CD14-positive monocyte (primary cell): ENCODE measurements at regions not wholly inside any gene's neighbourhood (a gene's known extent, or its start where the extent isn't known, plus 50 kb on each side); places are given as distances from the start of the nearest gene placed in this dataset.

ENCODE experiments used
- DNase-seq, 3 donors: peaks; one replicate each; pipeline ENCODE4 v3.0.0-alpha.2; 2011 to 2022
- H2AFZ ChIP-seq: 2 replicates; pipeline ENCODE4 v1.6.0; 2012; ENCODE audit warnings: mild to moderate bottlenecking, low read depth, low read length, inconsistent platforms; ENCODE audit not compliant: insufficient read depth, poor library complexity, severe bottlenecking
- H3K27ac ChIP-seq, 2 donors: 1 replicate in 1 of 2; 2 replicates in 1 of 2; pipeline ENCODE4 v1.5.1; 2012 to 2013; ENCODE audit warnings: low read length in 2 of 2, control low read depth in 1 of 2, inconsistent platforms in 1 of 2, low read depth in 1 of 2, mild to moderate bottlenecking in 1 of 2
- H3K27me3 ChIP-seq, 2 donors: one replicate each; pipeline versions ENCODE4 v1.6.0 to v1.6.1; 2011 to 2013; ENCODE audit warnings: low read length in 2 of 2; ENCODE audit not compliant: control insufficient read depth in 2 of 2, insufficient read depth in 2 of 2
- H3K36me3 ChIP-seq, 2 donors: replicated peaks in 1 of 2; 1 replicate in 1 of 2; 2 replicates in 1 of 2; pipeline versions ENCODE4 v1.5.1 to v1.6.1; 2012 to 2013; ENCODE audit warnings: low read length in 2 of 2, control low read depth in 1 of 2, inconsistent platforms in 1 of 2, mild to moderate bottlenecking in 1 of 2; ENCODE audit not compliant: insufficient read depth in 2 of 2, control insufficient read depth in 1 of 2
- H3K4me1 ChIP-seq, 2 donors: 1 replicate in 1 of 2; 2 replicates in 1 of 2; pipeline versions ENCODE4 v1.5.1 to v1.6.1; 2012 to 2013; ENCODE audit warnings: low read length in 2 of 2, control low read depth in 1 of 2, inconsistent platforms in 1 of 2, mild to moderate bottlenecking in 1 of 2, moderate library complexity in 1 of 2; ENCODE audit not compliant: insufficient read depth in 2 of 2, control insufficient read depth in 1 of 2
- H3K4me2 ChIP-seq: replicated peaks from 2 replicates; pipeline ENCODE3; 2012; ENCODE audit warnings: low read length, moderate library complexity, mild to moderate bottlenecking; ENCODE audit not compliant: poor library complexity, severe bottlenecking; ENCODE audit errors: extremely low read depth
- H3K4me3 ChIP-seq, 3 experiments: fragments of 200-600 bp in 1 of 3; sonication (generic) in 1 of 3; replicated peaks in 1 of 3; 1 replicate in 2 of 3; 2 replicates in 1 of 3; pipeline ENCODE4 v1.5.1; 2011 to 2013; ENCODE audit warnings: low read length in 3 of 3, mild to moderate bottlenecking in 3 of 3, control low read depth in 2 of 3, low read depth in 2 of 3, inconsistent platforms in 1 of 3, moderate library complexity in 1 of 3
- H3K79me2 ChIP-seq: 2 replicates; pipeline ENCODE4 v1.6.0; 2012; ENCODE audit warnings: mild to moderate bottlenecking, control low read depth, inconsistent platforms, low read length, moderate library complexity; ENCODE audit not compliant: insufficient read depth
- H3K9ac ChIP-seq: 2 replicates; pipeline ENCODE4 v1.6.0; 2017; ENCODE audit warnings: low read length, mild to moderate bottlenecking; ENCODE audit not compliant: insufficient read depth, poor library complexity, severe bottlenecking
- H3K9me3 ChIP-seq, 2 donors: replicated peaks in 1 of 2; 1 replicate in 1 of 2; 2 replicates in 1 of 2; pipeline versions ENCODE4 v1.5.1 to v1.6.1; 2012 to 2013; ENCODE audit warnings: low read length in 2 of 2, control low read depth in 1 of 2; ENCODE audit not compliant: control insufficient read depth in 1 of 2, insufficient read depth in 1 of 2
- H4K20me1 ChIP-seq: 2 replicates; pipeline ENCODE4 v1.6.0; 2012; ENCODE audit warnings: mild to moderate bottlenecking, low read length, control low read depth, moderate library complexity; ENCODE audit not compliant: insufficient read depth
- H3K27ac Mint-ChIP-seq, 7 donors: one replicate each; pipeline ENCODE4 v1.8.0; 2020; ENCODE audit warnings: mild to moderate bottlenecking in 7 of 7, mixed read lengths in 7 of 7, moderate library complexity in 6 of 7, inconsistent platforms in 2 of 7
- H3K27me3 Mint-ChIP-seq, 3 donors: one replicate each; pipeline ENCODE4 v1.8.0; 2021 to 2022; ENCODE audit warnings: low read depth in 3 of 3, mild to moderate bottlenecking in 3 of 3, mixed read lengths in 3 of 3, moderate library complexity in 3 of 3, inconsistent platforms in 1 of 3
- H3K36me3 Mint-ChIP-seq, 2 donors: one replicate each; pipeline ENCODE4 v1.8.0; 2020; ENCODE audit warnings: mixed read lengths in 2 of 2, inconsistent platforms in 1 of 2, mild to moderate bottlenecking in 1 of 2
- H3K4me1 Mint-ChIP-seq: one replicate; pipeline ENCODE4 v1.8.0; 2020; ENCODE audit warnings: mild to moderate bottlenecking, mixed read lengths
- H3K4me3 Mint-ChIP-seq, 2 donors: one replicate each; pipeline ENCODE4 v1.8.0; 2020; ENCODE audit warnings: mild to moderate bottlenecking in 2 of 2, mixed read lengths in 2 of 2, moderate library complexity in 1 of 2
- H3K9me3 Mint-ChIP-seq, 7 donors: one replicate each; pipeline ENCODE4 v1.8.0; 2020 to 2022; ENCODE audit warnings: mixed read lengths in 7 of 7, mild to moderate bottlenecking in 6 of 7, moderate library complexity in 6 of 7, inconsistent platforms in 2 of 7
- WGBS: methylation state at CpG from one replicate; pipeline ENCODE4 v1.1.5; 2013; ENCODE audit warnings: missing lambda C conversion rate; ENCODE audit not compliant: insufficient coverage; 5-methylcytosine and 5-hydroxymethylcytosine counted together
- intact Hi-C, 2 donors: fragments of 100-400 bp; cut with micrococcal nuclease; formaldehyde crosslinking; loops; one replicate each; pipeline versions ENCODE4 v1.15.0 to v1.15.1; 2023
- TF ChIP-seq, protein P1 (sequence below): fragments of 200-600 bp; IDR thresholded peaks from one replicate; pipeline ENCODE4 v1.8.0; 2022; ENCODE audit warnings: antibody characterized with exemption, mild to moderate bottlenecking

DNA sequence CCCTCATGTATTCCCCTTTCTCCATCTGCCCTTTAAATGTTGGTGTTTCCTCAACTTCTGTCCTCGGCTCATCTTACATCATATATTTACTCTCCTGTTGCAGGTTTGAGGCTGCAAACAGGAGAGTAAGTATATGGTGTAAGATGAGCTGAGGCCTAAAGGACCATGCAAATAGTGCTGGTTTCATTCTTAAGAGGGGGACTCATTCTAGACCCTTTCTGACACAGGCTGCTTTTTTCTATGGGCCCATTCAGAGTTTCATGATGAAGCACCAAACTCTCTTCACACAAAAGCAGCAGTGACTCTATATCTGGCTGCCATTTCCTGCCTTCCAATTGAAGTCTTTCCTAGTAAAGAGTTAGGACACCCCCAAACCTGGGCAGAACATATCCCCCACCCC, 218.5 kb downstream of the PHLDA1 start:
- H3K79me2 ChIP-seq, result no peaks in the 10 kb centered on the region
- TF ChIP-seq, protein P1, sequence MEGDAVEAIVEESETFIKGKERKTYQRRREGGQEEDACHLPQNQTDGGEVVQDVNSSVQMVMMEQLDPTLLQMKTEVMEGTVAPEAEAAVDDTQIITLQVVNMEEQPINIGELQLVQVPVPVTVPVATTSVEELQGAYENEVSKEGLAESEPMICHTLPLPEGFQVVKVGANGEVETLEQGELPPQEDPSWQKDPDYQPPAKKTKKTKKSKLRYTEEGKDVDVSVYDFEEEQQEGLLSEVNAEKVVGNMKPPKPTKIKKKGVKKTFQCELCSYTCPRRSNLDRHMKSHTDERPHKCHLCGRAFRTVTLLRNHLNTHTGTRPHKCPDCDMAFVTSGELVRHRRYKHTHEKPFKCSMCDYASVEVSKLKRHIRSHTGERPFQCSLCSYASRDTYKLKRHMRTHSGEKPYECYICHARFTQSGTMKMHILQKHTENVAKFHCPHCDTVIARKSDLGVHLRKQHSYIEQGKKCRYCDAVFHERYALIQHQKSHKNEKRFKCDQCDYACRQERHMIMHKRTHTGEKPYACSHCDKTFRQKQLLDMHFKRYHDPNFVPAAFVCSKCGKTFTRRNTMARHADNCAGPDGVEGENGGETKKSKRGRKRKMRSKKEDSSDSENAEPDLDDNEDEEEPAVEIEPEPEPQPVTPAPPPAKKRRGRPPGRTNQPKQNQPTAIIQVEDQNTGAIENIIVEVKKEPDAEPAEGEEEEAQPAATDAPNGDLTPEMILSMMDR, result no peak
- H3K27ac Mint-ChIP-seq, result no peak overlapping the region
- DNase-seq, result no peak
- peaks cover 0 to 4% (median 4%) of the 10 kb centered on the region in 3 donors for H3K27me3 Mint-ChIP-seq
- H3K4me3 ChIP-seq, result no peak overlapping the region
- H3K9me3 ChIP-seq, result no peaks in the 10 kb centered on the region
- no peaks in the 10 kb centered on the region for H4K20me1 ChIP-seq
- no peaks in the 10 kb centered on the region for H3K36me3 ChIP-seq
- no CpG with 5 or more reads among the region's 1 CpG for WGBS
- H3K4me2 ChIP-seq, result no peak overlapping the region
- H2AFZ ChIP-seq, result no peak overlapping the region
- no peak overlapping the region for H3K9ac ChIP-seq
- no peaks in the 10 kb centered on the region for H3K27me3 ChIP-seq
- no peak overlapping the region for H3K4me3 Mint-ChIP-seq
- H3K36me3 Mint-ChIP-seq, result no peaks in the 10 kb centered on the region
- H3K4me1 Mint-ChIP-seq, result no peaks in the 10 kb centered on the region
- no peaks in the 10 kb centered on the region for H3K4me1 ChIP-seq
- intact Hi-C loops, result no loop called here
- H3K9me3 Mint-ChIP-seq, result peaks cover 0 to 6% (median 0%) of the 10 kb centered on the region in 7 donors
- no peak overlapping the region for H3K27ac ChIP-seq

- Histone ChIP-seq H3K27ac (no peak overlapping the region), H3K4me3 (no peak overlapping the region), H3K4me2 (no peak overlapping the region), H3K79me2 (no peaks in the 10 kb centered on the region), H3K4me1 (no peaks in the 10 kb centered on the region), H3K27me3 (no peaks in the 10 kb centered on the region), H4K20me1 (no peaks in the 10 kb centered on the region), H3K9me3 (no peaks in the 10 kb centered on the region), H3K9ac (no peak overlapping the region), H3K36me3 (no peaks in the 10 kb centered on the region), H2AFZ (no peak overlapping the region)
- H3K36me3 Mint-ChIP-seq, result no peaks in the 10 kb centered on the region
- H3K4me1 Mint-ChIP-seq, result no peaks in the 10 kb centered on the region
- 88% methylated on average over 7 of the region's 9 CpGs for WGBS
- no peak overlapping the region for H3K4me3 Mint-ChIP-seq
- no peak for DNase-seq
- no peak overlapping the region for H3K27ac Mint-ChIP-seq
- H3K27me3 Mint-ChIP-seq, result peaks cover 0 to 4% (median 4%) of the 10 kb centered on the region in 3 donors
- H3K9me3 Mint-ChIP-seq, result peaks cover 0 to 6% (median 3%) of the 10 kb centered on the region in 7 donors
- TF ChIP-seq, protein P1, result no peak
- intact Hi-C loops, result no loop called here
These were observed 219.1 kb downstream of the PHLDA1 start for GRCh38 chr12:75812271-75813018.
